ENCODE measurements at regions not wholly inside any gene's neighbourhood (a gene's known extent, or its start where the extent isn't known, plus 50 kb on each side); places are given as distances from the start of the nearest gene placed in this dataset.

- no peak for DNase-seq
These were observed 156.5 kb downstream of the MOXD1 start for GRCh38 chr6:132244744-132245143.

GRCh38 chr6:132236744-132237143, 164.5 kb downstream of the MOXD1 start:
- DNase-seq, result peak; percentile 42

GRCh38 chr6:132236281-132236680, 165.0 kb downstream of the MOXD1 start:
- no peak for DNase-seq

- no peak for DNase-seq
These were observed 165.5 kb downstream of the MOXD1 start for GRCh38 chr6:132235596-132236280.

- DNase-seq, result no peak
These were observed 166.9 kb downstream of the MOXD1 start for GRCh38 chr6:132234356-132234755.

GRCh38 chr6:132231121-132231884, 170.0 kb downstream of the MOXD1 start:
- DNase-seq, result no peak

- no peak for DNase-seq
These were observed 172.4 kb downstream of the MOXD1 start for GRCh38 chr6:132228894-132229293.

- no peak for DNase-seq
These were observed 173.4 kb downstream of the MOXD1 start for GRCh38 chr6:132227904-132228303.

GRCh38 chr6:132224943-132225342, 176.3 kb downstream of the MOXD1 start:
- no peak for DNase-seq

GRCh38 chr6:132220800-132221199, 180.5 kb downstream of the MOXD1 start:
- no peak for DNase-seq

- DNase-seq, result no peak
These were observed 181.4 kb downstream of the MOXD1 start for GRCh38 chr6:132219901-132220300.

- no peak for DNase-seq
These were observed 183.1 kb downstream of the MOXD1 start for GRCh38 chr6:132218059-132218696.

GRCh38 chr6:132215805-132216204, 185.5 kb downstream of the MOXD1 start:
- DNase-seq, result no peak

- DNase-seq, result no peak
These were observed 186.6 kb downstream of the MOXD1 start for GRCh38 chr6:132214716-132215115.

GRCh38 chr6:132213732-132214131, 187.5 kb downstream of the MOXD1 start:
- DNase-seq, result no peak

GRCh38 chr6:132213191-132213590, 188.1 kb downstream of the MOXD1 start:
- DNase-seq, result no peak

GRCh38 chr6:132210886-132211563, 190.2 kb downstream of the MOXD1 start:
- DNase-seq, result no peak

GRCh38 chr6:132209351-132209750, 191.9 kb downstream of the MOXD1 start:
- DNase-seq, result no peak

- DNase-seq, result no peak
These were observed 193.3 kb downstream of the MOXD1 start for GRCh38 chr6:132207991-132208390.

GRCh38 chr6:132205946-132206345, 195.3 kb downstream of the MOXD1 start:
- no peak for DNase-seq

- DNase-seq, result no peak
These were observed 196.7 kb downstream of the MOXD1 start for GRCh38 chr6:132204591-132204990.

GRCh38 chr6:132202574-132202973, 198.7 kb downstream of the MOXD1 start:
- peak; percentile 35 for DNase-seq

GRCh38 chr6:132199343-132199742, 201.9 kb downstream of the MOXD1 start:
- no peak for DNase-seq
